ENCODE measurements at regions not wholly inside any gene's neighbourhood (a gene's known extent, or its start where the extent isn't known, plus 50 kb on each side); places are given as distances from the start of the nearest gene placed in this dataset.
"Not testable (repeated sequence)": the region's sequence is repeated elsewhere in the genome, so short reads cannot be mapped to it uniquely, and the experiment has no call there.

DNA sequence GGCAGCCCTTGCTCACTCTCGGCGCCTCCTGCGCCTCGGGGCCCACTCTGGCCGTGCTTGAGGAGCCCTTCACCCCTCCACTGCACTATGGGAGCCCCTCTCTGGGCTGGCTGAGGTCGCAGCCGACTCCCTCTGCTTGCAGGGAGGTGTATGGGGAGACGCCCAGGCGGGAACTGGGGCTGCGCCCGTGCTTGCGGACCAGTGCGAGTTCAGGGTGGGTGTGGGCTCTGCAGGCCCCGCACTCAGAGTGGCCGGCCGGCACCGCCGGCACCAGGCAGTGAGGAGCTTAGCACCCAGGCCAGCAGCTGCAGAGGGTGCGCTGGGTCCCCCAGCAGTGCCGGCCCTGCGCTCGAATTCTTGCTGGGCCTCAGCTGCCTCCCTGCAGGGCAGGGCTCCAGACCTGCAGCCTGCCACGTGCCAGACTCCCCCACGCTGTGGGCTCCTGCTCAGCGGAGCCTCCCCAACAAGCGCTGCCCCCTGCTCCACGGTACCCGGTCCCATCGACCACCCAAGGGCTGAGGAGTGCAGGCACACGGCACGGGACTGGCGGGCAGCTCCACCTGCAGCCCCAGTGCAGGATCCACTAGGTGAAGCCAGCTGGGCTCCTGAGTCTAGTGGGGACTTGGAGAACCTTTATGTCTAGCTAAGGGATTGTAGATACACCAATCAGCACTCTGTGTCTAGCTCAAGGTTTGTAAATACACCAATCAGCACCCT lies 54.0 kb upstream of the WWC2 start:
- not testable (repeated sequence) for H3K4me1 ChIP-seq (ENCODE audit: control insufficient read depth, insufficient read depth, low read length); H3K27me3 ChIP-seq (ENCODE audit: control insufficient read depth, insufficient read depth, low read length); H3K4me3 ChIP-seq (ENCODE audit: low read length); H3K4me2 ChIP-seq (ENCODE audit: low read length); H3K36me3 ChIP-seq (ENCODE audit: insufficient read depth, low read length); H3K9ac ChIP-seq (ENCODE audit: low read depth, low read length); H3K9me3 ChIP-seq (replicated peaks; ENCODE audit: low read length)

- Histone ChIP-seq H3K4me1 (ENCODE audit: control insufficient read depth, insufficient read depth, low read length) (no peaks in the 10 kb centered on the region), H3K9ac (ENCODE audit: low read depth, low read length) (no peak overlapping the region), H3K27me3 (ENCODE audit: control insufficient read depth, insufficient read depth, low read length) (peaks cover 31% of the 10 kb centered on the region), H3K9me3 (replicated peaks; ENCODE audit: low read length) (no peaks in the 10 kb centered on the region), H3K4me2 (ENCODE audit: low read length) (no peak overlapping the region), H3K36me3 (ENCODE audit: insufficient read depth, low read length) (no peaks in the 10 kb centered on the region), H3K4me3 (ENCODE audit: low read length) (no peak overlapping the region)
Measured at GRCh38 chr4:183038436-183038835, 60.6 kb upstream of the WWC2 start.

DNA sequence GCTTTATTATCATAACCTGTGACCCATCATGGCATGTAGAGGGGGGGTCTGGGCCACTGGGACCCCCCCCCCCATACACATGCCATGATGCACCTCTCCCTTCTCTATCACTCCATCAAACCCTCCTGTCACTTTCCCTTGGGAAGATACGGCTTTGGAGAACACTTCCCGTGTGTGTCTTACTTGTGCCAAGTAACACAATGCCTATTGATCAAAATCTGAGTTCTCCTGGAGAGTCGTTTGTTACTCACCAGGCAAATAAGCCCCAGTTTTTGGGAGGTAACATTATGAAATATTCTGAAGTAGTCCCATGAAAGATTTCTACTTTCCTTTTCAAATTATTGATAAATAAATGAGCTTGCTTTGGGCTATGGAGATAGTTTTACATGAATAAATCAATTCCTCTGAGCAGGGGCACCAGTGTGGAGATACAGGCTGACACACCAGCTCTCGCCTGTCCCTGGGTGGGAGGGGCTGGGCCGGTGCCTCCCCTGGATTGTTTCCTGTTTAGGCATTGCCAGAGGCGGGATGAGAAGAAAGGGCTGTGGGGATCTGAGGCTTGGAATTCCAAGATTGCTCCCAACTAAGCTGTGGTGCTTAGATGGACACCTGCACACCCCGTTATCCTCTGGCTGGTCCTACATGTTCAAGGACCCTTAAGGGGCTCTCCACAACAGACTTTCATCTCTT lies 63.2 kb upstream of the WWC2 start:
- no peak overlapping the region for H3K9ac ChIP-seq (ENCODE audit: low read depth, low read length)
- H3K36me3 ChIP-seq (ENCODE audit: insufficient read depth, low read length): no peaks in the 10 kb centered on the region
- no peak overlapping the region for H3K4me2 ChIP-seq (ENCODE audit: low read length)
- H3K9me3 ChIP-seq (replicated peaks; ENCODE audit: low read length): no peaks in the 10 kb centered on the region
- peaks cover 39% of the 10 kb centered on the region for H3K27me3 ChIP-seq (ENCODE audit: control insufficient read depth, insufficient read depth, low read length)
- H3K4me3 ChIP-seq (ENCODE audit: low read length): no peak overlapping the region
- no peaks in the 10 kb centered on the region for H3K4me1 ChIP-seq (ENCODE audit: control insufficient read depth, insufficient read depth, low read length)

GRCh38 chr4:183035256-183035655 lies 63.8 kb upstream of the WWC2 start:
- H3K4me2 ChIP-seq (ENCODE audit: low read length): no peak overlapping the region
- H3K9ac ChIP-seq (ENCODE audit: low read depth, low read length): no peak overlapping the region
- no peak overlapping the region for H3K4me3 ChIP-seq (ENCODE audit: low read length)
- no peaks in the 10 kb centered on the region for H3K9me3 ChIP-seq (replicated peaks; ENCODE audit: low read length)
- no peaks in the 10 kb centered on the region for H3K36me3 ChIP-seq (ENCODE audit: insufficient read depth, low read length)
- no peaks in the 10 kb centered on the region for H3K4me1 ChIP-seq (ENCODE audit: control insufficient read depth, insufficient read depth, low read length)
- H3K27me3 ChIP-seq (ENCODE audit: control insufficient read depth, insufficient read depth, low read length): peaks cover 43% of the 10 kb centered on the region

GRCh38 chr4:183030823-183031222 lies 68.2 kb upstream of the WWC2 start:
- Histone ChIP-seq H3K4me3 (ENCODE audit: low read length) (no peak overlapping the region), H3K27me3 (ENCODE audit: control insufficient read depth, insufficient read depth, low read length) (peaks cover 27% of the 10 kb centered on the region), H3K9me3 (replicated peaks; ENCODE audit: low read length) (no peaks in the 10 kb centered on the region), H3K4me2 (ENCODE audit: low read length) (no peak overlapping the region), H3K4me1 (ENCODE audit: control insufficient read depth, insufficient read depth, low read length) (no peaks in the 10 kb centered on the region), H3K36me3 (ENCODE audit: insufficient read depth, low read length) (no peaks in the 10 kb centered on the region), H3K9ac (ENCODE audit: low read depth, low read length) (no peak overlapping the region)

GRCh38 chr4:183030309-183030708 lies 68.7 kb upstream of the WWC2 start:
- Histone ChIP-seq H3K4me1 (ENCODE audit: control insufficient read depth, insufficient read depth, low read length) (no peaks in the 10 kb centered on the region), H3K36me3 (ENCODE audit: insufficient read depth, low read length) (no peaks in the 10 kb centered on the region), H3K27me3 (ENCODE audit: control insufficient read depth, insufficient read depth, low read length) (peaks cover 29% of the 10 kb centered on the region), H3K4me2 (ENCODE audit: low read length) (no peak overlapping the region), H3K9ac (ENCODE audit: low read depth, low read length) (no peak overlapping the region), H3K9me3 (replicated peaks; ENCODE audit: low read length) (no peaks in the 10 kb centered on the region), H3K4me3 (ENCODE audit: low read length) (no peak overlapping the region)

DNA sequence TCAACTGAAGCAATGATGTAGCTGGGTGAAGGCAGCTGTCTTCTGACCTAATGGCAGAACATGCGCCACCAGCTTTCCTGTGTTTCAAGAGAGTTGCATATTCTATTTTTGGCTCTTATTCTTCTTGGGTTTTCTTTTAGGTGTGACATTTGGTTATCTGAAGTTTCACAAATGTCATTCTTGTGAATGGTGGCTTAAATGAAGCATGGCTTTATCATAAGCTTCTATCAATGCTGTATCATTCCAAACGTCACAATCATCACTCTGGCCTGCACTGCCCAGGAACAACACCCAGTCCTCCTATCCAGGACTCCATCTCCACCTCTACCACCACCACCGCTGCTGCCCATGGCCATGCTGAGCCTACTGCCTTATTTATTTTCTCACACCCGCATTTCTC lies 69.7 kb upstream of the WWC2 start:
- Histone ChIP-seq H3K9ac (ENCODE audit: low read depth, low read length) (no peak overlapping the region), H3K9me3 (replicated peaks; ENCODE audit: low read length) (no peaks in the 10 kb centered on the region), H3K27me3 (ENCODE audit: control insufficient read depth, insufficient read depth, low read length) (peaks cover 34% of the 10 kb centered on the region), H3K36me3 (ENCODE audit: insufficient read depth, low read length) (no peaks in the 10 kb centered on the region), H3K4me2 (ENCODE audit: low read length) (no peak overlapping the region), H3K4me3 (ENCODE audit: low read length) (no peak overlapping the region), H3K4me1 (ENCODE audit: control insufficient read depth, insufficient read depth, low read length) (no peaks in the 10 kb centered on the region)

GRCh38 chr4:183026701-183027100 lies 72.4 kb upstream of the WWC2 start:
- Histone ChIP-seq H3K4me1 (ENCODE audit: control insufficient read depth, insufficient read depth, low read length) (no peaks in the 10 kb centered on the region), H3K27me3 (ENCODE audit: control insufficient read depth, insufficient read depth, low read length) (peaks cover 36% of the 10 kb centered on the region), H3K9me3 (replicated peaks; ENCODE audit: low read length) (no peaks in the 10 kb centered on the region), H3K4me3 (ENCODE audit: low read length) (no peak overlapping the region), H3K9ac (ENCODE audit: low read depth, low read length) (no peak overlapping the region), H3K36me3 (ENCODE audit: insufficient read depth, low read length) (no peaks in the 10 kb centered on the region), H3K4me2 (ENCODE audit: low read length) (no peak overlapping the region)

GRCh38 chr4:183022617-183023016 lies 76.4 kb upstream of the WWC2 start:
- Histone ChIP-seq H3K9ac (ENCODE audit: low read depth, low read length) (no peak overlapping the region), H3K4me1 (ENCODE audit: control insufficient read depth, insufficient read depth, low read length) (no peaks in the 10 kb centered on the region), H3K36me3 (ENCODE audit: insufficient read depth, low read length) (no peaks in the 10 kb centered on the region), H3K4me2 (ENCODE audit: low read length) (no peak overlapping the region), H3K27me3 (ENCODE audit: control insufficient read depth, insufficient read depth, low read length) (peaks cover 38% of the 10 kb centered on the region), H3K4me3 (ENCODE audit: low read length) (no peak overlapping the region), H3K9me3 (replicated peaks; ENCODE audit: low read length) (no peaks in the 10 kb centered on the region)

DNA sequence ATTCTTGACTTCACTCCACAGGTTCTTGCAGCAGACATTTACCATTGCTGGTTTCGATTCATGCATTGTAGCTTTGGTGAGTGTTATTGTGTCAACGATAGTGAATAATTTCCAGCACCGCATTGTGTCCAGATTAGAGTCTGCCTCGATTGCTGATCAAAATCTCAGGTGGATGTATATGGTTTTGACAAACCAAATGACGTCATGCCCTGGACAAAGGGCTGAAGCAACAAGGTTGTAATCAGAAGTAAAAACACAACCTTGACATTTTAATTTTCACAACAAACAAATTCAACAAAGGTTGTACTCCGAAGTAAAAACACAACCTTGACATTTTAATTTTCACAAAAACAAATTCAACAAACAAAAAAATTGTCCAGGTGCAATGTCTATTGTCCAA lies 81.1 kb upstream of the WWC2 start:
- no peaks in the 10 kb centered on the region for H3K4me1 ChIP-seq (ENCODE audit: control insufficient read depth, insufficient read depth, low read length)
- no peak overlapping the region for H3K4me3 ChIP-seq (ENCODE audit: low read length)
- no peak overlapping the region for H3K9ac ChIP-seq (ENCODE audit: low read depth, low read length)
- H3K36me3 ChIP-seq (ENCODE audit: insufficient read depth, low read length): no peaks in the 10 kb centered on the region
- H3K4me2 ChIP-seq (ENCODE audit: low read length): no peak overlapping the region
- H3K9me3 ChIP-seq (replicated peaks; ENCODE audit: low read length): no peaks in the 10 kb centered on the region
- H3K27me3 ChIP-seq (ENCODE audit: control insufficient read depth, insufficient read depth, low read length): peaks cover 32% of the 10 kb centered on the region

GRCh38 chr4:183014361-183015084 lies 84.5 kb upstream of the WWC2 start:
- no peaks in the 10 kb centered on the region for H3K36me3 ChIP-seq (ENCODE audit: insufficient read depth, low read length)
- H3K4me3 ChIP-seq (ENCODE audit: low read length): no peak overlapping the region
- H3K9ac ChIP-seq (ENCODE audit: low read depth, low read length): no peak overlapping the region
- no peak overlapping the region for H3K4me2 ChIP-seq (ENCODE audit: low read length)
- no peaks in the 10 kb centered on the region for H3K4me1 ChIP-seq (ENCODE audit: control insufficient read depth, insufficient read depth, low read length)
- H3K27me3 ChIP-seq (ENCODE audit: control insufficient read depth, insufficient read depth, low read length): peaks cover 47% of the 10 kb centered on the region
- no peaks in the 10 kb centered on the region for H3K9me3 ChIP-seq (replicated peaks; ENCODE audit: low read length)

GRCh38 chr4:183013730-183014002 lies 85.4 kb upstream of the WWC2 start:
- H3K9ac ChIP-seq (ENCODE audit: low read depth, low read length): no peak overlapping the region
- no peaks in the 10 kb centered on the region for H3K36me3 ChIP-seq (ENCODE audit: insufficient read depth, low read length)
- no peak overlapping the region for H3K4me2 ChIP-seq (ENCODE audit: low read length)
- no peaks in the 10 kb centered on the region for H3K4me1 ChIP-seq (ENCODE audit: control insufficient read depth, insufficient read depth, low read length)
- no peak overlapping the region for H3K4me3 ChIP-seq (ENCODE audit: low read length)
- H3K9me3 ChIP-seq (replicated peaks; ENCODE audit: low read length): no peaks in the 10 kb centered on the region
- H3K27me3 ChIP-seq (ENCODE audit: control insufficient read depth, insufficient read depth, low read length): peaks cover 51% of the 10 kb centered on the region

Measured in skeletal muscle satellite cell (primary cell).